Type B pancreatic cell (in vitro differentiated cells): ENCODE measurements at regions not wholly inside any gene's neighbourhood (a gene's known extent, or its start where the extent isn't known, plus 50 kb on each side); places are given as distances from the start of the nearest gene placed in this dataset.
A peak's percentile ranks its signal among the peaks of the same experiment; 100 is the strongest.

ENCODE experiments used
- DNase-seq: peaks from one replicate; pipeline ENCODE4 v3.0.0; 2021; ENCODE audit warnings: mixed read lengths; ENCODE audit not compliant: unreplicated experiment; ENCODE audit errors: extremely low spot score
- H3K27ac Mint-ChIP-seq: 2 replicates; pipeline ENCODE4 v1.8.0; 2021; ENCODE audit warnings: mild to moderate bottlenecking, mixed read lengths
- H3K27me3 Mint-ChIP-seq: 2 replicates; pipeline ENCODE4 v1.8.0; 2021; ENCODE audit warnings: mixed read lengths
- H3K36me3 Mint-ChIP-seq: 2 replicates; pipeline ENCODE4 v1.8.0; 2021; ENCODE audit warnings: mixed read lengths
- H3K4me1 Mint-ChIP-seq: one replicate; pipeline ENCODE4 v1.8.0; 2021; ENCODE audit warnings: mixed read lengths; ENCODE audit not compliant: unreplicated experiment
- H3K4me3 Mint-ChIP-seq: 2 replicates; pipeline ENCODE4 v1.8.0; 2021; ENCODE audit warnings: mild to moderate bottlenecking, mixed read lengths
- H3K9me3 Mint-ChIP-seq: 2 replicates; pipeline ENCODE4 v1.8.0; 2021; ENCODE audit warnings: mixed read lengths
- CTCF ChIP-seq: fragments of 200-600 bp; sonication (generic); conservative IDR thresholded peaks from 2 replicates; pipeline ENCODE4 v1.5.0; 2021; ENCODE audit warnings: antibody characterized with exemption, mild to moderate bottlenecking

GRCh38 chr2:144666032-144666431 is 146.1 kb upstream of the ZEB2 start:
- TF ChIP-seq CTCF = no peak
- H3K36me3 Mint-ChIP-seq = no peaks in the 10 kb centered on the region
- H3K4me3 Mint-ChIP-seq = no peak overlapping the region
- no peaks in the 10 kb centered on the region for H3K9me3 Mint-ChIP-seq
- H3K27ac Mint-ChIP-seq = no peak overlapping the region
- no peak for DNase-seq
- H3K4me1 Mint-ChIP-seq = peaks cover 3% of the 10 kb centered on the region
- H3K27me3 Mint-ChIP-seq = peaks cover 40% of the 10 kb centered on the region

GRCh38 chr2:144663207-144663606 is 143.3 kb upstream of the ZEB2 start:
- TF ChIP-seq CTCF = no peak
- no peak overlapping the region for H3K4me3 Mint-ChIP-seq
- H3K9me3 Mint-ChIP-seq = no peaks in the 10 kb centered on the region
- no peaks in the 10 kb centered on the region for H3K36me3 Mint-ChIP-seq
- H3K27me3 Mint-ChIP-seq = peaks cover 34% of the 10 kb centered on the region
- H3K27ac Mint-ChIP-seq = no peak overlapping the region
- peaks cover 6% of the 10 kb centered on the region for H3K4me1 Mint-ChIP-seq
- DNase-seq = no peak

GRCh38 chr2:144660518-144661316 is 140.8 kb upstream of the ZEB2 start:
- H3K27ac Mint-ChIP-seq = peak overlapping the region; percentile 9
- TF ChIP-seq CTCF = no peak
- no peak overlapping the region for H3K4me3 Mint-ChIP-seq
- H3K4me1 Mint-ChIP-seq = peaks cover 6% of the 10 kb centered on the region
- H3K36me3 Mint-ChIP-seq = no peaks in the 10 kb centered on the region
- DNase-seq = no peak
- H3K27me3 Mint-ChIP-seq = peaks cover 26% of the 10 kb centered on the region
- H3K9me3 Mint-ChIP-seq = no peaks in the 10 kb centered on the region

GRCh38 chr2:144659731-144660275 is 139.9 kb upstream of the ZEB2 start:
- H3K4me3 Mint-ChIP-seq = no peak overlapping the region
- no peak overlapping the region for H3K27ac Mint-ChIP-seq
- peaks cover 6% of the 10 kb centered on the region for H3K4me1 Mint-ChIP-seq
- no peak for DNase-seq
- H3K27me3 Mint-ChIP-seq = peaks cover 29% of the 10 kb centered on the region
- H3K9me3 Mint-ChIP-seq = no peaks in the 10 kb centered on the region
- no peak for TF ChIP-seq CTCF
- H3K36me3 Mint-ChIP-seq = no peaks in the 10 kb centered on the region

GRCh38 chr2:144654523-144654922 is 134.6 kb upstream of the ZEB2 start:
- H3K9me3 Mint-ChIP-seq = no peaks in the 10 kb centered on the region
- no peak for TF ChIP-seq CTCF
- peaks cover 9% of the 10 kb centered on the region for H3K4me1 Mint-ChIP-seq
- no peak overlapping the region for H3K4me3 Mint-ChIP-seq
- DNase-seq = no peak
- peaks cover 31% of the 10 kb centered on the region for H3K27me3 Mint-ChIP-seq
- H3K36me3 Mint-ChIP-seq = no peaks in the 10 kb centered on the region
- H3K27ac Mint-ChIP-seq = no peak overlapping the region
